ENCODE measurements at regions not wholly inside any gene's neighbourhood (a gene's known extent, or its start where the extent isn't known, plus 50 kb on each side); places are given as distances from the start of the nearest gene placed in this dataset.

DNA sequence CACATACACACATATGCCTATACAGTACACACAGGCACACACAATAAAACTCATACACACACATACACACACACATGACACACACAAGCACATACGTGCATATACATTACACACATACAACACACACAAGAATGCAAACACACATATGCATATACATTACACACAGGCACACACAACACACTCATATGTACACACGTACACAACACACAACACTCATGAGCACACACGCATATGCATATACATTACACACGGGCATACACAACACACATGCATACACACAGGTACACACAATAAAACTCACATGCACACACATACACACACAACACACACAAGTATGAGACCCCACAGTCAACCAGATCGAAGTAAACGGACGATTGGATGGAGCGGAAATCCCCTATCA, 238.2 kb downstream of the ERMARD start:
- DNase-seq, result no peak

DNA sequence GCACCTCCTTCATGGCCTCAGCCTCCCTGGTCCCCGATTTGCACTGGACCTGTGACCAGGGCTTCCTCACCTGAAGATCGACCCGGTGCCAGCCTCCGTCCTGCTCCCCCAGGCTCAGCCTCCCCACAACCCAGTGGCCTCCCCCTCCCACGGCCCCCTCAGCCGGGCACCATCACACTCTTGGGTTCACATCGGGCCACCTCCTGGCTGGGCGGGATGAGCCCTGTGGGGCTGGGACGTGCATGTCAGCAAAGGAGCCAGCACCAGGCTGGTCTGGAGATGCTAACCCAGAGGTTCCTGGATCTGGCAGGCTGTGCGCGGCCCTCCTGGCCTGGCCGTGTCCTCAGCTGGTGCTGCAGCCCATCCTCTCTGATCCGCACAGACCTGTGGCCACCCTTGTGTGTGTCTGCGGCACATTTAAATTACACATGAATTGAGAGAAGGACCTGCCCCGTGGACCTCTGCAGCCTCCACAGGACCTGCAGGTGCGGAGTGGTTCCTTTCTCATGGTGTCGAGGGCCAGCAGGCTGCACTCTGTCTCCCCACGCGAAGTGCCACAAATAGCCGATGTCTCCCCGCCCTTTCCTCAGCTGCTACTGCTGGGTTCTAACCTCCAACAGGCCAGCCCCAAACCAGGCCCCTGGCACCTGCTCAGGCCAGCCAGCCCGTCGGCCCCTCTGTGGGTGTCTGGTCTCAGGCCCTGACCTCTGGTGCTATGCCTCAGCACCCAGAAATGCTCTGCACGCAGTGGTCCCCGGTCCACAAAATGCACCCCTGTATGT, 237.5 kb downstream of the ERMARD start:
- DNase-seq, result no peak

DNA sequence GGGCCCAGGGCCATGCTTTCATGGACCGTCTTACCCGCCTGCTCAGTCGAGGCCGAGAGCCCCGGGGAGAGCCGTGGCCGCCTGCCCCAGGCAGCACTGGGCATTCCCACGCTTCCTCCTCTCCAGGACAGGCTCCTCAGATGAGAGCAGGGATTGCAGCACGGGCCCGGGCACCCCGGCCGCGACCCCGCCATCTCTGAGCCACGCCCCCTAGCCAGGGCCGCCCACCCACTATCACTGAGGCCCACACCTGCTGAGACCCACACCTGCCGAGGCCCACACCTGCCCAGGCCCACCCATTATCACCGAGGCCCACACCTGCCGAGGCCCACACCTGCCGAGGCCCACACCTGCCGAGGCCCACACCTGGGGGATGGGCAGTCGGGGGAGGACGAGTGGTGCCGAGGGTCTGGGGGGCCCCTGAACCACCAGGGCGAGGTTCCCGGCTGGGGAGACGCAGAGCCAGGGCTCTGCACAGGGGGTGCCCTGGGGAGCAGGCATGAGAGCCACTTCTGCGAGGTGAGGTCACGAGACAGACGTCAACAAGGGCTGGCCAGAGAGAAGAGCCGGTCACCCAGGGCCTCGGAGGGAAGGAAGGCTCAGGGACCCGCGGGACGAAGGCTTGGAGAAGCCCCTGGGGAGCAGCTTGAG, 235.6 kb downstream of the ERMARD start:
- DNase-seq, result no peak

DNA sequence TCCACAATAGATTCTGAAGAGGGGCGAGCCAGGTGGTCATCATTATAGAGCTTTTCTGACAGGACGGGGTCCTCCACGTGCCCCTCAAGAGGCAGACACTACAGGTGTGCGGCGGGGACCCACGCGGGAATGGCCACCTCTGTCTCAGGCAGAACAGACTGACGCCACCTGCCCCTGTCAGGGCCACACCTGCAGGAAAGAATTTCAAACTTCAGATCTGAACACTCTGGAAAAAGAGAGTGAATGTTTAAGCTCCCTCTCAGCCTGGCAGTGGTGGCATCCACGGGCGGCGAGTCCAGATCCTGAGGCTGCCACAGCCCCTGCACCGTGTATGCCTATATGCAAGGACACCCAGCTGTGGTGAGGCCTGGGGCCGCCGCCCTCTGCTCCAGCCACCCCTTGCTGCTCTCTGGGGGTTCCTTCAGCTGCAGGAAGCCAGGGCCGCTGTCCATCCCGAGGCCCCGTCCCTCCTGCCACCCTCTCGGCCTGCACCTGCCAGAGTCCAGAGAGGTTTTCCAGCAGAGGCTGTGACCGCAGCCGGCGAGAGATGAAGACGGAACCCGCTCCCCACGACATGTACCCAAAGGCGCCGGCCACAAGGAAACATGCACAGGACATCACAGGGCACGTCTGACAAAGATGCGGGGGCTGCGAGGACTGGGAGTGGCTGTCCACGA, 234.9 kb downstream of the ERMARD start:
- no peak for DNase-seq

- DNase-seq, result no peak
Observed at GRCh38 chr6:169985121-169986015, 233.9 kb downstream of the ERMARD start.

DNA sequence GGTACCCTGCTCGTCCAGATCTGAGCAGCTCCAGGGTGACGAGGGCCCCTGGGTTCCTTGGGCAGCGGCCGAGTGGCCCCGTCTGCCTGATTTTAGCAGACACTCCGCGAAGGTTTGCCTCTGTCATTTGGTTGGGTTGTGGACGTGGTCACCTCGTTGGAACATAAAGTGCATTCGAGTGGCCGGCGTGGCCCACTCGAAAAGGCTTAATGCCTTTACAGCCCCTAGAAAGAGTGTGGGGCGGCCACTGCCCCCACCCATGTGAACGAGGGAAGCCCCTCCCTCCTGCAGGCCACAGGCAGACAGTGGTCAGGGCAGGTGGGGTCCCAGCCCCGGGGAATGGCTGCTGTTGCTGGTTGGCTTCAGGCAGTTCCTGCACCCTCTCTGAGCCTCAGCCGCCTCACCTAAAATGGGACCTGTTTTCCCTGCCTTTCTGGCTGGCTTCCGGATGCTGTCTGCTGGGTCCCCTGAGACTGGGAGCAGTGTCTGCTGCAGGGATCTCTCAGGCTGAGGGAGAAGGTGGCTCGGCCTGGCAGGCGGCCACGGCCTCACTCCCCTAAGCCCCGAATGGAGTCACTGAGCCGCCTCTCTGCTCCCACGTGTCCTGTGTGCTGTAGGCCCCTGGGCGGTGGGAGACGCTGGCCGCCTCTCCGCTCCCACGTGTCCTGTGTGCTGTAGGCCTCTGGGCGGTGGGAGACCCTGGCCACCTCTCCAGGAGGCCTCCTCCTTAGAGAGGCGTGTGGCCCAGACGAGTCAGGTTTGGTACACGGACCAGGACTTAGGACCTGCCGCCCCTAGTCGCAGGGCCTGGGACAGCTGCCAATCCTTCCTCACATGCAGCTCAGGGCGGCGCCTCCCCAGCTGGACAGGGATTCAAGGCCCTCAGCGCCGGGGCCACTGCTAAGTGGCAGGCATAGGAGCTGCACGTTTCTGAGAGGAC, 233.0 kb downstream of the ERMARD start:
- DNase-seq, result no peak

DNA sequence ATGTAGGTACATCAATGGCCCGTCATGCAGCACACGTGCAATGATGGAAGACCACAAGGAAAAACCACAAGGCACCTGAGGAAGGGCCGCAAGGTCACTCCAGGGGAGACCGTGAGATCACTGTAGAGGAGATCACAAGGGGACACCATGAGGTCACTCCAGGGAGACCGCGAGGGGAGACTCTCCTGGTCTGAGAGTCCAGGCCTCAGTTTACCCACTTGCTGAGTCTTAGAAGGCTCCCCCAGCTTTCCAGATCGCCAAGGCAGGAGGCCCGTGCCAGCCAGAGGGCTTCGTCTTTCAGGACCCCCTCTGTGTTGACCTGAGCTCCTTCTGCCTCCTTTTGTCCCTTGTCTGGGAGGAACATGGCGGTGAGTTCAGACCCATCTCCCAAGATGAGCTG, 232.2 kb downstream of the ERMARD start:
- DNase-seq, result no peak

DNA sequence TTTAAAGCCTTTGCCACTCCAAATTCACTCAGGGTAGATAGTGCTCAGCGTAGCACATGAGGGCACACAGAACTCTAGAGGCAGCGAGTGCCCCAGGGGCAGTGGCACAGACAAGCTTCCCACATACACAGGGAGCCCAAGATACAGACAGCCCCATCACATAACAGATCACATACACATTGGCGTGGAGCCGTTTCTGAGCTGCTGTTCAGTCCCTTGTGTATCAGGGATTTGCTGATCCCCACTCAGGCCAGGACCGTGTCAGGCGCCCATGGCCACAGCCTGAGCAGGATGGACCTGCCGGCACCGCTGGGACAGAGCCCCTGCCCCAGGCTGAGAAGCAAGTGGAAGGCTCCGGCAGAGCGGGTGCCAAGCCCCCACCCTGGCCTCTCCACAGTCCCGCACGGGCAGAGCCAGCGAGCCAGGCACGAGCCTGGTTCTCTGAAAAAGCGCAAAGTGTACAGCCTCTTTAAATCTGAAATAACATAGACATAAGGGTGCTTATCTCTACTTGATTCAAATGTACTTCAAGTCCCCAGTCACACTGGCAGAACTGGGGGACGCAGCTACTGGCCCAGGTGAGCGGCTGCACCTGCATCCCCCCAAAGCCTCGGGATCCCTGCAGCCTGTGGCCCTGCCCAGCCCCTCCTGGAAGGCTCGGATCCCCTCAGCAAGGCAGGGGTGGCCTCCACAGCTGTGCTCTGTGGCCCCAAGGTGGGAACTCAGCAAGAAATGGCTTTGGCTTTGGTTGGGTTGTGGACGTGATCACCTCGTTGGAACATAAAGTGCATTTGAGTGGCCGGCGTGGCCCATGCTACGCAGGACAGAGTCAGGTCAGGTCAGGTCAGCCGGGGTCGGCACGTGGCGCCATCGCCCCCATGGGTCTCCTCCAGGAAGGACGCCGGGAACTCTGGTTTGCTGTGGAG, 231.3 kb downstream of the ERMARD start:
- no peak for DNase-seq

- no peak for DNase-seq
Observed at GRCh38 chr6:169981969-169982368, 230.5 kb downstream of the ERMARD start.

DNA sequence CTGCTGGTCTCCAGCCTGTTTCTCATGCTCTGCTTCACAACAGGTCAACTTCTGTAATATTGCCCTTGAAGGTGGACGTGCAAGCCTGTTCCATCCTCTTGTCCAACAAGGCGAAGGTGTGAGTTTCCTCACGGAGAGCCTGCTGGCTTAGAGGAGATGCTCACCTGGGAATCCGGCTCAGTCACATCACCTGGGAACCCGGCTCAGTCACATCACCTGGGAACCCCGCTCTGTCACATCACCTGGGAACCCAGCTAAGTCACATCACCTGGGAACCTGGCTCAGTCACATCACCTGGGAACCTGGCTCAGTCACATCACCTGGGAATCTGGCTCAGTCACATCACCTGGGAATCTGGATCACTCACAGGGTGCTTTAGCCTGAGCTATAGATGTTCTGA, 230.1 kb downstream of the ERMARD start:
- DNase-seq, result no peak

GRCh38 chr6:169980826-169981450, 229.5 kb downstream of the ERMARD start:
- DNase-seq, result no peak

DNA sequence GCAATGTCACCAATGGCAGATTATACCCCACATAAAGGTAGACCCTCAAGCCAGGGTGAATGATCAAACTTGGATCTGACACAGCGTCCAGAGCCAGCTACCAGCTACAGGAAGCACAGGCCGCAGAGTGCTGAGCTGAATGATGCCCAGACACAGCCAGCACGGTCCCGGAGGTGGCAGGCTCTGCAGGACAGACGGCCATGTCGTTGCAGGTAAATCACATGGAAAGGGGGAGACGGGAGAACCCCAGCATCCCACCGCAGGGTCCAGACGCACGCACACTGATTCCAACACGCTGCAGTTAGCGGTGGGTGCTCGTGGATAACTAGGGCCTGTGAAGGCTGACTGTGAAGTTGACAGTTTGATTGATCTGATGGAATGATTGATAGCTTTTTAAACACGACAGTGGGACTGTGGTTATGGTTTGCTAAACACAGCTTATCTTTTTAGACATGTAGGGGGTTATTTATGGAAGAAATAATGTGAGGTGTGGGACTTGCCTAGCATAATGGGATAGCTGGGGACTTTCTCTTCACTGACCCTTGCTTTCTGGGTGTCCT, 228.5 kb downstream of the ERMARD start:
- DNase-seq, result no peak

GRCh38 chr6:169978615-169979161, 227.3 kb downstream of the ERMARD start:
- no peak for DNase-seq

- no peak for DNase-seq
Observed at GRCh38 chr6:169977434-169978265, 226.2 kb downstream of the ERMARD start.

DNA sequence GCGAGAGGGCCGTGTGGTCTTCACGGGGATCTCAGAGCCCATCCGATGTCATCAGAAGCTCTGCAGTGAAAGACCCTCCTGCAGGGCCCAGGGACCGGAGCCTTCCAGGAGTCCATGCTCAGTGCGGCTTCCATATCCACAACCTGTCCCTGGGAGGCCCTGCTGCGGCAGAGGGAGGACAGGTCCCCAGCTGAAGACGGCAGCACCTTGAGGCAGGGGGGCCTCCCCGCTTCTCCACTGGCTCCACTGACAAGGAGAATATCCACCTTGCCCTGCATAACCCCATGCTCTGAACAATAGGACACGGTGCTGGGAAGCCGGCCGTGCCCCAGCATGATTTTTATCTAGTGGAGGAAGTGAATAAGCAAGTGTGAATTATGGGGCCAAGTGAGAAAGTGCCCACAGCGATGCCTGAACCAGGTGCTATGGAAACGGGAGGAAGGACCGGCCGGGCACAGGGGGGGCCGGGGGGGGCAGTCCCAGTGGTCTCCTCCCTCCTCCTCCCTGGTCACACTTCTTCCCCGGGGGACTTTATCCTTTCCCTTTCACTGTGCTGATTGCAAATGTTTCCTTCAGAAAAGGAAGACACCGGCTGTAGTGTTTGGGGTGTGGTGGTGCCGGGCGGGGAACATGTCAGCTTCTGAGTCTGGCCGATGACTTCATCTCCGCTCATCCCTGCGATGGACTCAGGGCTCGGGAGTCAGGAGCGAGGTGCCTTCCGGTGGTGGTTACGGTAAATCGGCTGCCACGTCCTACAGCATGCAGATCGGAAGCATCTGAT, 225.1 kb downstream of the ERMARD start:
- no peak for DNase-seq

DNA sequence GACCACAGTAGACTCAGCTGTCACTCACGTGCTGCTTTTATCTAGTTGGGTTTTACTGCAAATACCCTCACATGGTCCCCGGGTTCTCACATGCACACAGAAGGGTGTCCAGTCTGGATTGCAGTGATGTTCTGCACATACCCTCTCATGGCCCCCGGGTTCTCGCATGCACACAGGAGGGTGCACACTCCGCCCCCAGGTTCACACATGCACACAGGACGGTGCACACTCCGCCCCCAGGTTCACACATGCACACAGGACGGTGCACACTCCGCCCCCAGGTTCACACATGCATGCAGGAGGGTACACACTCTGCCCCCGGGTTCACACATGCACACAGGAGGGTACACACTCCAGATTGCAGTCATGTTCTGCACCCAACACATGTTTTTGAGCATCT, 224.3 kb downstream of the ERMARD start:
- DNase-seq, result no peak

- DNase-seq, result no peak
Observed at GRCh38 chr6:169975286-169975685, 223.9 kb downstream of the ERMARD start.

GRCh38 chr6:169974663-169975062, 223.2 kb downstream of the ERMARD start:
- no peak for DNase-seq
